Aorta (tissue), 5 donors: ENCODE measurements at regions not wholly inside any gene's neighbourhood (a gene's known extent, or its start where the extent isn't known, plus 50 kb on each side); places are given as distances from the start of the nearest gene placed in this dataset.

Experiments
- ATAC-seq: fragments of 200-7000 bp; cut with Tn5 transposase; one replicate; pipeline ENCODE4 v1.9.1; 2022; ENCODE audit warnings: moderate library complexity; ENCODE audit not compliant: low FRiP score
- DNase-seq, 2 donors: peaks; one replicate each; pipeline ENCODE4 v3.0.0-alpha.2; 2020
- H3K27ac ChIP-seq, 2 donors: one replicate each; pipeline ENCODE4 v1.5.1; 2013; ENCODE audit warnings: low read length in 2 of 2, mild to moderate bottlenecking in 2 of 2, moderate library complexity in 2 of 2, control low read depth in 1 of 2, inconsistent platforms in 1 of 2, low read depth in 1 of 2
- H3K27me3 ChIP-seq, 2 donors: one replicate each; pipeline ENCODE4 v1.6.1; 2013; ENCODE audit warnings: control low read depth in 1 of 2, low read length in 1 of 2, mild to moderate bottlenecking in 1 of 2, moderate library complexity in 1 of 2; ENCODE audit not compliant: insufficient read depth in 2 of 2, control insufficient read depth in 1 of 2
- H3K36me3 ChIP-seq, 2 donors: one replicate each; pipeline ENCODE4 v1.6.1; 2013; ENCODE audit warnings: control low read depth in 1 of 2, low read length in 1 of 2, mild to moderate bottlenecking in 1 of 2; ENCODE audit not compliant: insufficient read depth in 2 of 2, control insufficient read depth in 1 of 2
- H3K4me1 ChIP-seq, 2 donors: one replicate each; pipeline ENCODE4 v1.6.1; 2013; ENCODE audit warnings: low read length in 2 of 2, control low read depth in 1 of 2, mild to moderate bottlenecking in 1 of 2, moderate library complexity in 1 of 2; ENCODE audit not compliant: insufficient read depth in 2 of 2, control insufficient read depth in 1 of 2
- H3K4me3 ChIP-seq, 2 donors: one replicate each; pipeline ENCODE4 v1.5.1; 2013; ENCODE audit warnings: low read length in 2 of 2, control low read depth in 1 of 2, mild to moderate bottlenecking in 1 of 2
- H3K9me3 ChIP-seq: one replicate; pipeline ENCODE4 v1.6.1; 2013; ENCODE audit warnings: mild to moderate bottlenecking, low read length; ENCODE audit not compliant: control insufficient read depth
- WGBS, 2 donors: extraction: QIAGEN DNeasy Blood & Tissue Kit; methylation state at CpG; one replicate each; pipeline ENCODE4 v1.1.7; 2013; 5-methylcytosine and 5-hydroxymethylcytosine counted together
- intact Hi-C, 2 donors: fragments of 100-400 bp; cut with DNase I; formaldehyde crosslinking; loops; one replicate each; pipeline versions ENCODE4 v1.14.2 to v1.15.0; 2022
- donor health status: healthy with polysubstance abuse.
- donor health status: Bipolar disorder and iron deficiency.
- donor health status: DM: no; HTN: no; CAD: no.
- donor health status: DM: no; HTN: no; CAD: no.
- donor health status: DM: yes; HTN: yes; CAD: no.

- H3K4me3 ChIP-seq = no peak overlapping the region
- intact Hi-C loops = no loop called here
- ATAC-seq (no peak), DNase-seq (no peak)
- H3K27me3 ChIP-seq = no peaks in the 10 kb centered on the region
- H3K27ac ChIP-seq = no peak overlapping the region
- no peaks in the 10 kb centered on the region for H3K36me3 ChIP-seq
- no peaks in the 10 kb centered on the region for H3K4me1 ChIP-seq
- 92% methylated on average over 9 of the region's 9 CpGs for WGBS, 2 donors
- no peaks in the 10 kb centered on the region for H3K9me3 ChIP-seq
These were observed 342.8 kb upstream of the RAB6C start for GRCh38 chr2:129636692-129637091.

- H3K4me1 ChIP-seq = no peaks in the 10 kb centered on the region
- H3K36me3 ChIP-seq = no peaks in the 10 kb centered on the region
- no peaks in the 10 kb centered on the region for H3K27me3 ChIP-seq
- no peak overlapping the region for H3K4me3 ChIP-seq
- no peak overlapping the region for H3K27ac ChIP-seq
- intact Hi-C loops = no loop called here
- ATAC-seq = no peak
- WGBS, 2 donors = 70 to 72% methylated on average over 2 of the region's 2 CpGs
- no peaks in the 10 kb centered on the region for H3K9me3 ChIP-seq
- no peak for DNase-seq
These were observed 338.1 kb upstream of the RAB6C start for GRCh38 chr2:129641371-129641770.

- no peak overlapping the region for H3K4me3 ChIP-seq
- DNase-seq (no peak), ATAC-seq (no peak)
- WGBS, 2 donors = 71 to 74% methylated on average over 3 of the region's 3 CpGs
- no peaks in the 10 kb centered on the region for H3K36me3 ChIP-seq
- intact Hi-C loops = no loop called here
- no peaks in the 10 kb centered on the region for H3K27me3 ChIP-seq
- H3K27ac ChIP-seq = no peak overlapping the region
- no peaks in the 10 kb centered on the region for H3K4me1 ChIP-seq
- no peaks in the 10 kb centered on the region for H3K9me3 ChIP-seq
These were observed 336.9 kb upstream of the RAB6C start for GRCh38 chr2:129642526-129643043.

GRCh38 chr2:129645335-129645734, 334.1 kb upstream of the RAB6C start:
- 71 to 87% methylated on average over 1 of the region's 1 CpG for WGBS, 2 donors
- DNase-seq (no peak), ATAC-seq (no peak)
- no peaks in the 10 kb centered on the region for H3K27me3 ChIP-seq
- intact Hi-C loops = no loop called here
- H3K36me3 ChIP-seq = no peaks in the 10 kb centered on the region
- no peak overlapping the region for H3K27ac ChIP-seq
- H3K9me3 ChIP-seq = no peaks in the 10 kb centered on the region
- no peak overlapping the region for H3K4me3 ChIP-seq
- H3K4me1 ChIP-seq = no peaks in the 10 kb centered on the region

GRCh38 chr2:129646107-129646506, 333.4 kb upstream of the RAB6C start:
- DNase-seq (no peak), ATAC-seq (no peak)
- Histone ChIP-seq H3K4me3 (no peak overlapping the region), H3K27me3 (no peaks in the 10 kb centered on the region), H3K27ac (no peak overlapping the region), H3K4me1 (no peaks in the 10 kb centered on the region), H3K36me3 (no peaks in the 10 kb centered on the region), H3K9me3 (no peaks in the 10 kb centered on the region)
- intact Hi-C loops = no loop called here
- WGBS, 2 donors = 94% methylated on average over 5 to 6 of the region's 6 CpGs

GRCh38 chr2:129653246-129653645, 326.2 kb upstream of the RAB6C start:
- H3K9me3 ChIP-seq = no peaks in the 10 kb centered on the region
- H3K4me3 ChIP-seq = no peak overlapping the region
- DNase-seq (no peak), ATAC-seq (peak; percentile 40)
- H3K4me1 ChIP-seq = no peaks in the 10 kb centered on the region
- H3K27ac ChIP-seq = no peak overlapping the region
- no peaks in the 10 kb centered on the region for H3K27me3 ChIP-seq
- H3K36me3 ChIP-seq = no peaks in the 10 kb centered on the region
- 54 to 66% methylated on average over 2 of the region's 2 CpGs for WGBS, 2 donors
- intact Hi-C loops = no loop called here

GRCh38 chr2:129654331-129654730, 325.1 kb upstream of the RAB6C start:
- no peaks in the 10 kb centered on the region for H3K36me3 ChIP-seq
- H3K27ac ChIP-seq = no peak overlapping the region
- intact Hi-C loops = no loop called here
- no peak for ATAC-seq
- WGBS, 2 donors = 65 to 78% methylated on average over 3 of the region's 3 CpGs
- peaks cover 1% of the 10 kb centered on the region for H3K9me3 ChIP-seq
- H3K4me3 ChIP-seq = no peak overlapping the region
- H3K4me1 ChIP-seq = no peaks in the 10 kb centered on the region
- no peaks in the 10 kb centered on the region for H3K27me3 ChIP-seq
- DNase-seq = no peak

GRCh38 chr2:129656081-129656598, 323.3 kb upstream of the RAB6C start:
- H3K9me3 ChIP-seq = peaks cover 1% of the 10 kb centered on the region
- no peak overlapping the region for H3K27ac ChIP-seq
- no peaks in the 10 kb centered on the region for H3K27me3 ChIP-seq
- no peaks in the 10 kb centered on the region for H3K4me1 ChIP-seq
- no peaks in the 10 kb centered on the region for H3K36me3 ChIP-seq
- no peak overlapping the region for H3K4me3 ChIP-seq
- ATAC-seq (no peak), DNase-seq (no peak)
- intact Hi-C loops = no loop called here
- whole genome bisulfite sequencing, 2 donors = 35 to 38% methylated on average over 6 of the region's 6 CpGs

GRCh38 chr2:129658430-129658829, 321.0 kb upstream of the RAB6C start:
- Histone ChIP-seq H3K36me3 (no peaks in the 10 kb centered on the region), H3K9me3 (peaks cover 1% of the 10 kb centered on the region), H3K4me1 (no peaks in the 10 kb centered on the region), H3K27me3 (no peaks in the 10 kb centered on the region), H3K27ac (no peak overlapping the region), H3K4me3 (no peak overlapping the region)
- WGBS, 2 donors = 93 to 95% methylated on average over 5 of the region's 5 CpGs
- ATAC-seq = no peak
- intact Hi-C loops = no loop called here
- DNase-seq = no peak
